ENCODE measurements at regions not wholly inside any gene's neighbourhood (a gene's known extent, or its start where the extent isn't known, plus 50 kb on each side); places are given as distances from the start of the nearest gene placed in this dataset.

- no peaks in the 10 kb centered on the region for H4K20me1 ChIP-seq (ENCODE audit: insufficient read depth, low read length)
- no peak overlapping the region for H3K27ac ChIP-seq (ENCODE audit: low read depth, low read length, poor library complexity, severe bottlenecking)
- H3K4me2 ChIP-seq (ENCODE audit: low read length) = peak overlapping the region; percentile 44; the same call in 1 of the 2 replicates
- no peak for DNase-seq (ENCODE audit: low spot score)
- intact Hi-C loops (cut with micrococcal nuclease; ENCODE audit: unreplicated experiment) = no loop called here
- H3K79me2 ChIP-seq (ENCODE audit: insufficient read depth, low read depth, low read length) = no peaks in the 10 kb centered on the region
- CTCF ChIA-PET (ENCODE audit: unreplicated experiment) = no interaction called here
- H3K9me2 ChIP-seq (ENCODE audit: insufficient read depth, low read length) = no peaks in the 10 kb centered on the region
- POLR2A ChIA-PET = interaction anchor here (0.5 to 2.0 kb wide), 6 partner anchors 9 to 208 kb away, joined by 3 to 6 read pairs (median 3); no protein-coding TSS in a partner anchor
- H3K4me3 ChIP-seq (ENCODE audit: low read depth, low read length, poor library complexity, severe bottlenecking) = no peak overlapping the region
- TF ChIP-seq EZH2phosphoT487 (IDR thresholded peaks at IDR 0.05; ENCODE audit: borderline replicate concordance, low read depth, low read length) (no peak), CTCF (conservative IDR thresholded peaks at IDR 0.05; ENCODE audit: low read length) (no peak)
- peaks cover 11% of the 10 kb centered on the region for H3K4me1 ChIP-seq (ENCODE audit: insufficient read depth, low read length, poor library complexity, severe bottlenecking)
- no peaks in the 10 kb centered on the region for H3K36me3 ChIP-seq (ENCODE audit: insufficient read depth, low read length)
- H2AFZ ChIP-seq (ENCODE audit: low read length) = peak overlapping the region; percentile 54; the same call in 1 of the 2 replicates
- BruUV-seq (replicated peaks) = no TSS peak
- H3K9me3 ChIP-seq (ENCODE audit: low read length) = no peaks in the 10 kb centered on the region
These were observed 134.6 kb downstream of the BTG1 start for GRCh38 chr12:92010853-92011701.

- no peak overlapping the region for H3K27ac ChIP-seq (ENCODE audit: low read depth, low read length, poor library complexity, severe bottlenecking)
- no peak overlapping the region for H3K4me2 ChIP-seq (ENCODE audit: low read length)
- no peak overlapping the region for H2AFZ ChIP-seq (ENCODE audit: low read length)
- CTCF ChIA-PET (ENCODE audit: unreplicated experiment) = no interaction called here
- no peak overlapping the region for H3K4me3 ChIP-seq (ENCODE audit: low read depth, low read length, poor library complexity, severe bottlenecking)
- H4K20me1 ChIP-seq (ENCODE audit: insufficient read depth, low read length) = no peaks in the 10 kb centered on the region
- intact Hi-C loops (cut with micrococcal nuclease; ENCODE audit: unreplicated experiment) = no loop called here
- H3K4me1 ChIP-seq (ENCODE audit: insufficient read depth, low read length, poor library complexity, severe bottlenecking) = peaks cover 11% of the 10 kb centered on the region
- BruUV-seq (replicated peaks) = no TSS peak
- H3K9me3 ChIP-seq (ENCODE audit: low read length) = no peaks in the 10 kb centered on the region
- no peaks in the 10 kb centered on the region for H3K9me2 ChIP-seq (ENCODE audit: insufficient read depth, low read length)
- no peak for DNase-seq (ENCODE audit: low spot score)
- no peaks in the 10 kb centered on the region for H3K79me2 ChIP-seq (ENCODE audit: insufficient read depth, low read depth, low read length)
- POLR2A ChIA-PET = interaction anchor here (0.5 to 2.0 kb wide), 6 partner anchors 10 to 209 kb away, joined by 3 to 6 read pairs (median 3); no protein-coding TSS in a partner anchor
- no peaks in the 10 kb centered on the region for H3K36me3 ChIP-seq (ENCODE audit: insufficient read depth, low read length)
- no peak for TF ChIP-seq EZH2phosphoT487 (IDR thresholded peaks at IDR 0.05; ENCODE audit: borderline replicate concordance, low read depth, low read length)
- no peak for TF ChIP-seq CTCF (conservative IDR thresholded peaks at IDR 0.05; ENCODE audit: low read length)
These were observed 135.3 kb downstream of the BTG1 start for GRCh38 chr12:92010368-92010767.

- POLR2A ChIA-PET = interaction anchor here (1.0 kb wide), 1 partner anchor 137 kb away, joined by 4 read pairs; the partner anchor contains the start of gene BTG1
- H3K4me2 ChIP-seq (ENCODE audit: low read length) = no peak overlapping the region
- TF ChIP-seq EZH2phosphoT487 (IDR thresholded peaks at IDR 0.05; ENCODE audit: borderline replicate concordance, low read depth, low read length) (no peak), CTCF (conservative IDR thresholded peaks at IDR 0.05; ENCODE audit: low read length) (no peak)
- no peak for DNase-seq (ENCODE audit: low spot score)
- H3K4me1 ChIP-seq (ENCODE audit: insufficient read depth, low read length, poor library complexity, severe bottlenecking) = peaks cover 11% of the 10 kb centered on the region
- H3K4me3 ChIP-seq (ENCODE audit: low read depth, low read length, poor library complexity, severe bottlenecking) = no peak overlapping the region
- H3K9me3 ChIP-seq (ENCODE audit: low read length) = no peaks in the 10 kb centered on the region
- no peaks in the 10 kb centered on the region for H3K36me3 ChIP-seq (ENCODE audit: insufficient read depth, low read length)
- H2AFZ ChIP-seq (ENCODE audit: low read length) = no peak overlapping the region
- H3K9me2 ChIP-seq (ENCODE audit: insufficient read depth, low read length) = no peaks in the 10 kb centered on the region
- no peaks in the 10 kb centered on the region for H3K79me2 ChIP-seq (ENCODE audit: insufficient read depth, low read depth, low read length)
- no peaks in the 10 kb centered on the region for H4K20me1 ChIP-seq (ENCODE audit: insufficient read depth, low read length)
- intact Hi-C loops (cut with micrococcal nuclease; ENCODE audit: unreplicated experiment) = loop anchor here (1.0 kb wide), 1 partner anchor 562 kb away; no protein-coding TSS in a partner anchor
- no peak overlapping the region for H3K27ac ChIP-seq (ENCODE audit: low read depth, low read length, poor library complexity, severe bottlenecking)
- no TSS peak for BruUV-seq (replicated peaks)
- CTCF ChIA-PET (ENCODE audit: unreplicated experiment) = no interaction called here
These were observed 137.3 kb downstream of the BTG1 start for GRCh38 chr12:92008345-92008744.
